Left forelimb (tissue), 1 donor: ENCODE measurements at regions not wholly inside any gene's neighbourhood (a gene's known extent, or its start where the extent isn't known, plus 50 kb on each side); places are given as distances from the start of the nearest gene placed in this dataset.
"Not testable (repeated sequence)": the region's sequence is repeated elsewhere in the genome, so short reads cannot be mapped to it uniquely, and the experiment has no call there.

ENCODE experiments used
- DNase-seq: peaks from one replicate; pipeline ENCODE4 v3.0.0-alpha.2; 2018; ENCODE audit warnings: low spot score

- no peak for DNase-seq
These were observed 116.7 kb upstream of the NPAS2 start for GRCh38 chr2:100703213-100703612.

- DNase-seq = no peak
These were observed 116.2 kb upstream of the NPAS2 start for GRCh38 chr2:100703739-100704138.

- no peak for DNase-seq
These were observed 115.8 kb upstream of the NPAS2 start for GRCh38 chr2:100704156-100704555.

- DNase-seq = no peak
These were observed 115.2 kb upstream of the NPAS2 start for GRCh38 chr2:100704711-100705110.

GRCh38 chr2:100707016-100707947 is 112.7 kb upstream of the NPAS2 start:
- DNase-seq = no peak

GRCh38 chr2:100708333-100708732 is 111.6 kb upstream of the NPAS2 start:
- no peak for DNase-seq

- no peak for DNase-seq
These were observed 106.8 kb upstream of the NPAS2 start for GRCh38 chr2:100713106-100713505.

- DNase-seq = not testable (repeated sequence)
These were observed 105.4 kb upstream of the NPAS2 start for GRCh38 chr2:100714396-100715010.

- DNase-seq = not testable (repeated sequence)
These were observed 104.1 kb upstream of the NPAS2 start for GRCh38 chr2:100715861-100716260.

GRCh38 chr2:100716581-100716980 is 103.4 kb upstream of the NPAS2 start:
- DNase-seq = no peak

- DNase-seq = no peak
These were observed 101.8 kb upstream of the NPAS2 start for GRCh38 chr2:100718065-100718629.

GRCh38 chr2:100720445-100720844 is 99.5 kb upstream of the NPAS2 start:
- no peak for DNase-seq

GRCh38 chr2:100721693-100722092 is 98.2 kb upstream of the NPAS2 start:
- DNase-seq = no peak

GRCh38 chr2:100722125-100722524 is 97.8 kb upstream of the NPAS2 start:
- DNase-seq = no peak

- DNase-seq = no peak
These were observed 93.1 kb upstream of the NPAS2 start for GRCh38 chr2:100726866-100727265.

- no peak for DNase-seq
These were observed 89.6 kb upstream of the NPAS2 start for GRCh38 chr2:100730290-100730868.

GRCh38 chr2:100731535-100731981 is 88.4 kb upstream of the NPAS2 start:
- no peak for DNase-seq

- no peak for DNase-seq
These were observed 86.3 kb upstream of the NPAS2 start for GRCh38 chr2:100733391-100734187.

- no peak for DNase-seq
These were observed 83.6 kb upstream of the NPAS2 start for GRCh38 chr2:100736121-100736915.

GRCh38 chr2:100739735-100740432 is 80.1 kb upstream of the NPAS2 start:
- DNase-seq = no peak
